ENCODE measurements at regions not wholly inside any gene's neighbourhood (a gene's known extent, or its start where the extent isn't known, plus 50 kb on each side); places are given as distances from the start of the nearest gene placed in this dataset.
"Not testable (repeated sequence)": the region's sequence is repeated elsewhere in the genome, so short reads cannot be mapped to it uniquely, and the experiment has no call there.

- no peak for DNase-seq
Measured at GRCh38 chr4:143819029-143819428, 86.3 kb downstream of the GYPE start.

- DNase-seq, result not testable (repeated sequence)
Measured at GRCh38 chr4:143817866-143818265, 87.5 kb downstream of the GYPE start.

GRCh38 chr4:143815375-143815774 lies 90.0 kb downstream of the GYPE start:
- not testable (repeated sequence) for DNase-seq

GRCh38 chr4:143813431-143814154 lies 91.8 kb downstream of the GYPE start:
- not testable (repeated sequence) for DNase-seq

- DNase-seq, result not testable (repeated sequence)
Measured at GRCh38 chr4:143791693-143792092, 91.2 kb upstream of the FREM3 start.

GRCh38 chr4:143790425-143790824 lies 90.0 kb upstream of the FREM3 start:
- DNase-seq, result not testable (repeated sequence)

- DNase-seq, result not testable (repeated sequence)
Measured at GRCh38 chr4:143789618-143790017, 89.1 kb upstream of the FREM3 start.

DNA sequence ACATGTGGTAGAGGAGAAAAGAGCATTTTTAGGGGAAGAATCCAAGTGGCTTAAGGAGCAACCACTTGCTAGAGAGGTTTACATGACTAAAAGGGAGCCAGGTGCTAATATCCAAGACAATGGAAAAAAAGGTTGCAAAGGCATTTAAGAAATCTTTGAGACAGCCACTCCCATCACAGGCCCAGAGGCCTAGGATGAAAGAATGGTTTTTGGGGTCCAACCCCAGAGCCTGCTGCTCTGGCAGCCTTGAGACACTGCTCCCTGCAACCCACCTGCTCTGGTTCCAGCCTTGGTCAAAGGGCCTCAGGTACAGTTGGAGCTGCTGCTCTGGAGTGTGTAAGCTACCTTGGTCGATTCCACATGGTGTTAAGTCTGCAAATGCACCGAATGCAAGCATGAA lies 84.1 kb upstream of the FREM3 start:
- DNase-seq, result no peak

GRCh38 chr4:143782521-143782920 lies 82.0 kb upstream of the FREM3 start:
- DNase-seq, result no peak

GRCh38 chr4:143773998-143774895 lies 73.8 kb upstream of the FREM3 start:
- DNase-seq, result peak; percentile 43 to 56

DNA sequence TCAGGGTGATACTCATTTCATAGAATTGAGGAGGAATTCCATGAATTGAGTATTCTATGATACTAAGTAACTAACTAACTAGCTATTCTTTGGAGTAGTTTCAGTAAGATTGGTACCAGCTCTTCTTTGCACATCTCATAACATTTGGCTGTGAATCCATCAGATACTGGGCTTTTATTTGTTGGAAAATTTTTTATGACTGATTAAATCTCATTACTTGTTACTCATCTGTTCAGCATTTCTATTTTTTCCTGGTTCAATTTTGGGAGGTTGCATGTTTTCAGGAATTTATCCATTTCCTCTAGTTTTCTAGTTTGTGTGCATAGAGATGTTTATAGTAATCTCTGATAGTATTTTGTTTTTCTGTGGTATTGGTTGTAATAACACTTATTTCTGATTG lies 70.8 kb upstream of the FREM3 start:
- DNase-seq, result no peak

DNA sequence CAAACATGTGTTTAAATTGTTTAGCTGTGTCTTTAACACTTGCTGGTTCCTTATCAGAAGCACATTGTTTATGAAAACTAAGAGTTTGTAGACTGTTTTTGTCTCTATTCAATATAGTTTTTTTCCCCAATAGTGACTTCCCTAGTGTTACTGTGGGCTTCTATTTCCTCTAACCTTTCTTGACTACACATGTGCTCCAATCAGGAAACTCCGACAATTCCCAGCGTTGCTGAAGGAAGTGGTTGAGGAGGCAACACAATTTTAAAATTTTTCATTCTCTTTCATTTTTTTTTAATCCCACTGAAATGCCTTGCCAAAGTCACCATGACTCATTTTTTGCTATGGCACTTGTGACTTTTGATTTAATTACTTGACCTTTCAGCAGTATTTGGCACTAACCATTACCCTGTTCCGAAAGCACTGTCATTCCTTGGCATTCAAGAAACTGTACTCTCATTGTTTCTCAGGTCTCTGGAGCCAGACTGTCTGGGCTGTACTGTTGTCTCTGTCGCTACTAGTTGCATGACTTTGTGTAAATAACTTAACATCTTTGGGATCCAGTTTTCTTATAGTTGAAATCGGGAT lies 67.6 kb upstream of the FREM3 start:
- DNase-seq, result no peak

GRCh38 chr4:143763587-143763986 lies 63.1 kb upstream of the FREM3 start:
- DNase-seq, result no peak

GRCh38 chr4:143762511-143762910 lies 62.0 kb upstream of the FREM3 start:
- no peak for DNase-seq
